ENCODE measurements at regions not wholly inside any gene's neighbourhood (a gene's known extent, or its start where the extent isn't known, plus 50 kb on each side); places are given as distances from the start of the nearest gene placed in this dataset.

DNA sequence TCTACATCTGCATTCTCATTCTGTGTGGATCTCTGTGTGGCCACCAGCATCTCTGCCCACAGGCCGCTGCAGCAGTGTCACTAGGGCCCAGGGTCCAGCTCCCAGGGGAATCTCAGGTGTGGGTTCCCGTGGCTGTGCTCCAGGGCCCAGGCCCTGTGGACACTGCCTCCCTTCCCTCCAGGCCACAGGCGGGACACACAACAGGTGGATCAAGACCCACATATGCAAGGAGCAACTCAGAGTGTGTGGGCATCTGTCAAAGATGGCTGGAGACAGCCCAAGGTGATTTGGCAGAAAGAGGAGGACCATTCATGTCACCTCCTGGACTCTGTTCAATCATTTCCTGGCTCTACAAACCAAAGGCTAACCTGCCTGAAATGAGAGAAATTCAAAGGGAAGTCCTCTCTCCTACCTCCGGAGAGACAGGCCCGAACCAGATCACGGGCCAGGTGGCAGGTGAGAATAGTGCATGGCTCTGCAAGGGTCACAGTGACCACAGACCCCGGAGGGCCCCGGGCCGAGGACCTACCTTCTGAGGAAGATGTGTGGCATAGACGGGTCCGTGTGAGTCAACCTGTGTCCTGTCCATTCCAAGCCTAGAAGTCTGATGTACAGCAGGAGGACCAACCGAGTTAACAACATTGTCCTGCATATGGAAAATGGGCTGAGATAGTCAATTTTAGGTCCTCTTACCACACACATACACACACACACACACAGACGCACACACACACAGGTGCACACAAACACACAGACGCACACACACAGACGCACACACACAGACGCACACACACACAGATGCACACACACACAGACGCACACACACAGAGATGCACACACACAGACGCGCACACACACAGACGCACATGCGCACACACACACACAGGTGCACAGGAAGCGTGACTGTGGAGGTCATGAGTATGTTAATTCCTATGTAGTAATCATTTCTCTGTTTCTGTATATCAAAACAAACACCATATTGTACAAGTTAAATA lies 1068.5 kb downstream of the BRD1 start:
- TF ChIP-seq EZH2 (IDR thresholded peaks at IDR 0.05; ENCODE audit: insufficient read depth, poor library complexity, severe bottlenecking) (no peak), EZH2phosphoT487 (IDR thresholded peaks at IDR 0.05; ENCODE audit: insufficient read depth, low read depth) (no peak)
